ENCODE measurements at regions not wholly inside any gene's neighbourhood (a gene's known extent, or its start where the extent isn't known, plus 50 kb on each side); places are given as distances from the start of the nearest gene placed in this dataset.

DNA sequence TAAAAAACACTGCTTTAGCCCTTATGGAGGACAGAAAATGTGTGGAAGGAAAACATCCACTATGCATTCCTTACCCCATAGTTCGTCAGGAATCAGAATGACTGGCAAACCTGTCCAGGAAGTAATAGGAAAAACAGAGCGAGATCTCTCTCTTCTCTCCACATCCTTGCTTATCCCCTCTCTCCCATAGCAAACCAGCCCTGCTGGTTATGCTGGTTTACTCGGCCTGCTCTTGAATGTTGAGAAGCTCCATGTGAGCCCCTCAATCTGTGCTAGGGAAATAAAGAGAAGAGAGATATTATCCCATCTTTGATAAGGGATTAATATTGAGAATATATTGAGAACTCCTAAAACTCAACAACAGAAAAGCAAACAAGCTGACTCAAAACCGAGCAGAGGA is 402.8 kb upstream of the RBFOX1 start:
- Histone ChIP-seq H3K4me3 (replicated peaks in 1 of 3; ENCODE audit: insufficient read depth in 1 of 3, low read depth in 2 of 3, low read length in 3 of 3) (no peak overlapping the region), H3K36me3 (replicated peaks in 1 of 2; ENCODE audit: control insufficient read depth in 1 of 2, insufficient read depth in 2 of 2, low read length in 2 of 2) (no peaks in the 10 kb centered on the region), H3K27ac (ENCODE audit: extremely low read length, insufficient read depth, low read length) (no peak overlapping the region), H3K4me1 (ENCODE audit: insufficient read depth, low read length) (no peaks in the 10 kb centered on the region), H3K79me2 (ENCODE audit: insufficient read depth, low read length) (no peaks in the 10 kb centered on the region), H3K27me3 (ENCODE audit: control insufficient read depth in 1 of 2, insufficient read depth in 2 of 2, low read length in 2 of 2) (peaks cover 0 to 24% of the 10 kb centered on the region in 2 experiments; a peak in 2 of 5 replicates), H3K9ac (ENCODE audit: insufficient read depth, low read depth, low read length) (no peak overlapping the region), H3K9me3 (ENCODE audit: low read length) (no peaks in the 10 kb centered on the region), H4K20me1 (ENCODE audit: insufficient read depth, low read length) (no peaks in the 10 kb centered on the region), H2AFZ (ENCODE audit: low read length) (no peak overlapping the region), H3K4me2 (ENCODE audit: low read depth, low read length) (no peak overlapping the region)
- WGBS (ENCODE audit: low lambda C conversion rate) = 2% methylated on average over 4 of the region's 4 CpGs
- DNase-seq (ENCODE audit: low spot score) (no peak), ATAC-seq (no peak), FAIRE-seq (no peak)
- intact Hi-C loops (cut with micrococcal nuclease; ENCODE audit: unreplicated experiment) = no loop called here
- no TSS peak for BruUV-seq (replicated peaks)
- no peak for TF ChIP-seq ZNF121 (CRISPR knock-in tag; IDR thresholded peaks at IDR 0.05)
- TF ChIP-seq ZNF446 (CRISPR knock-in tag; IDR thresholded peaks at IDR 0.05) = no peak
- no peak for TF ChIP-seq ZNF510 (CRISPR knock-in tag; IDR thresholded peaks at IDR 0.05; ENCODE audit: low read depth)
- TF ChIP-seq ZSCAN30 (CRISPR knock-in tag; IDR thresholded peaks at IDR 0.05) = no peak
- no peak for TF ChIP-seq ZNF816 (CRISPR knock-in tag; IDR thresholded peaks at IDR 0.05; ENCODE audit: borderline replicate concordance)
- no peak for TF ChIP-seq POLR2A (IDR thresholded peaks at IDR 0.05; ENCODE audit: insufficient read depth in 1 of 2, low read depth in 2 of 2, low read length in 2 of 2)
- TF ChIP-seq ZNF296 (CRISPR knock-in tag; conservative IDR thresholded peaks at IDR 0.05) = no peak
- no peak for TF ChIP-seq ZNF724P (CRISPR knock-in tag; IDR thresholded peaks at IDR 0.05; ENCODE audit: borderline replicate concordance)
- TF ChIP-seq, protein P1, sequence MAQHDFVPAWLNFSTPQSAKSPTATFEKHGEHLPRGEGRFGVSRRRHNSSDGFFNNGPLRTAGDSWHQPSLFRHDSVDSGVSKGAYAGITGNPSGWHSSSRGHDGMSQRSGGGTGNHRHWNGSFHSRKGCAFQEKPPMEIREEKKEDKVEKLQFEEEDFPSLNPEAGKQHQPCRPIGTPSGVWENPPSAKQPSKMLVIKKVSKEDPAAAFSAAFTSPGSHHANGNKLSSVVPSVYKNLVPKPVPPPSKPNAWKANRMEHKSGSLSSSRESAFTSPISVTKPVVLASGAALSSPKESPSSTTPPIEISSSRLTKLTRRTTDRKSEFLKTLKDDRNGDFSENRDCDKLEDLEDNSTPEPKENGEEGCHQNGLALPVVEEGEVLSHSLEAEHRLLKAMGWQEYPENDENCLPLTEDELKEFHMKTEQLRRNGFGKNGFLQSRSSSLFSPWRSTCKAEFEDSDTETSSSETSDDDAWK (CRISPR knock-in tag; IDR thresholded peaks at IDR 0.05) = no peak
- no peak for TF ChIP-seq ZNF256 (CRISPR knock-in tag; conservative IDR thresholded peaks at IDR 0.05)
- TF ChIP-seq FOXK2 (IDR thresholded peaks at IDR 0.05) = no peak
- TF ChIP-seq MATR3 (CRISPR knock-in tag; IDR thresholded peaks at IDR 0.05) = no peak
- TF ChIP-seq TCF12 (IDR thresholded peaks at IDR 0.05) = no peak
- no peak for TF ChIP-seq TCF12 (CRISPR knock-in tag; IDR thresholded peaks at IDR 0.05)
- in situ Hi-C loops (cut with HindIII; ENCODE audit: extremely low pct_ligation_motif_present, low pct_unique_long_range_greater_than_20kb) = loop anchor here (5.0 kb wide), 1 partner anchor 1328 kb away; no protein-coding TSS in a partner anchor
- ChIA-PET CTCF (ENCODE audit: low intra/inter-chr PET ratio, low total read pairs) (no interaction called here), POLR2A (no interaction called here)

All from HepG2 (cell line).